ENCODE measurements at regions not wholly inside any gene's neighbourhood (a gene's known extent, or its start where the extent isn't known, plus 50 kb on each side); places are given as distances from the start of the nearest gene placed in this dataset.
"Not testable (repeated sequence)": the region's sequence is repeated elsewhere in the genome, so short reads cannot be mapped to it uniquely, and the experiment has no call there.

- no peak for DNase-seq (ENCODE audit: low spot score)
Measured at GRCh38 chr14:89065879-89066278, 241.4 kb downstream of the TTC8 start.

GRCh38 chr14:89067293-89067972 is 243.0 kb downstream of the TTC8 start:
- no peak for DNase-seq (ENCODE audit: low spot score)

DNA sequence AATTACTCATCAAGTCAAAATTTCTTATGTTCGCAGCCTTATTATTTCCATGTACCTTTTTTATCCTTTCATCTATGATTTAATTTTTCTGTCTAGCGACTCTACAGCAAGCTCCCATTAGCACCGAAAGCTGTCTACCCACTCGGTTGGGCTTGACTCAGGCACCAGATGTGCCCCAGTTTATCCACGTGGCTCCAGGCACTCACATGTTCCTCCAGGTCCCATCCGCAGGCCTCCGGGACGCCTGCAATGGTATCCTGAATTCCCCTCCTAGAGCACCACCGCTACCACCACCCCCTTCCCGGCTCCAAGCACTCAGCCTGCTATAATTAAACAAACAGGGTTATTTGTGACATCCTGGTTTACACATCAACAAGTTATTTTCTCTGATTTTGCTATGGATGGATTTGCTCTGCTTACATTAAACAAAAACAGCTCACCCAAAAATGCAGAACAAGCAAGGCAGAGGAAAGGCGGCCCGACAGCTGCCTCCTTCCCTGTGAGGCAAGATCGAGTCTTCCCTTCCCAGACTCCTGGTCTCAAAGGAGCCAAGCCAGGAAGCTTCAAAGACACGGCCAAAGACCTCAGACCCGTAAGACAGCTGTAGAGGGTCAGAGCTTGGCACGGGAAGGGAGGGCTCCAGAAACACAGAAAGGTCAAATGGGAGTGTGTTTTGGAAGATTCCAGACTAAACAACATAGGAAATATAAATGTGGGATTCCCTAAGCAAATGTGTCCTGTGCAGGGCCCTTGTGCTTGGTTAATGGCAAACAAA is 253.8 kb downstream of the TTC8 start:
- no peak for DNase-seq (ENCODE audit: low spot score)

DNA sequence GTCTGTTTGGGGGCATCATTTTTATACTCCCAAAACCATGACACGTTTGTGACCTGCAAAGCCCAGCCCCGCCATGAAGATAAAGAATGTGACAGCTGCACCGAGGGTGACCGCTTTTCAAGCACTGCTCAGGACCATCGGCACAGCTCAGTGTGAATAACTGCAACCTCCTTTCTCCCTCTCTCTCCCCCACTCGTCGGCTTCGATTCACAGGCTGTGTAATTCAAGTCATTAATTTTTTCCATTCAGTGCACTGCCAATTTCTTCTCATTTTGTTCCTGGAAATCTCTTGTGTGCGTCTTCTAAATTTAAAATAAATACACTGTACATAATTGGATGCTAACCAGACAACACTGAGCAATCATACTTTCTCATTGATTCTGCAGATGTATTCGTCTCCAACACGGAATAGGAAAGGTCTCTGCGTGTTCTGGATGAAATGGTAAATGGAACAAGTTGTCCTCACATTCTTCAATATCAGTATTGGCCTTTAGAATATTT is 260.8 kb downstream of the TTC8 start:
- DNase-seq (ENCODE audit: low spot score) = no peak

DNA sequence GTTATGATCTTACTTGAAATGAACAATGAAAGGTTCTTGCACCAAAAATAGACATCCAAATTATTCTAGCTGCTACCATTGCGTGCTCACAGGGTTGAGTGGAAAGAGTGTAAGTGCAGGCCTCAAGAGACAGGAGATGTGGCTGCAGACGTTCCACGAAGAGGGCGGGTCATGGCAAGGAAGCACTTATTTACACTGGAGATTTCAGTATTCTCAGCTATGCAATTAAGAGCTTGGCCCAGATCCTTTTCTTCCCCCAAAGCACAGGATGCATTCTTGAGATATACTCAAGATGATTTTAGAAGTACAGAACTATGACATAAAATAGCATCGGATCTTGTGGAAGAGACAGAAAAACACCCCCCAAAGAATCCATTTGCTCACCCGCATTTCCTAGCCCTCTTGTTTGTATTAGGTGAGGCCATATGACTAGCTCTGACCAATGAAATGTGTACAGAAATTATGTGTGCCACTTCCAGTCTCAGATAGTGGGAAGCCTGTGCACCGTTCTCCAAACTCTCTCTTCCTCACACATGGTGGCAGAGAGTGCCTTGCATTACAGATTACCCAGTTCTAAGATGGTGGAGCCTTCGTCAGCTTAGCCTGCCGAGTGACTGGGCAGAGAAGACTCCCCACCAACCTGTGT is 261.4 kb downstream of the TTC8 start:
- no peak for DNase-seq (ENCODE audit: low spot score)

- DNase-seq (ENCODE audit: low spot score) = no peak
Measured at GRCh38 chr14:89088530-89088929, 264.1 kb downstream of the TTC8 start.

GRCh38 chr14:89089330-89089729 is 264.9 kb downstream of the TTC8 start:
- no peak for DNase-seq (ENCODE audit: low spot score)

DNA sequence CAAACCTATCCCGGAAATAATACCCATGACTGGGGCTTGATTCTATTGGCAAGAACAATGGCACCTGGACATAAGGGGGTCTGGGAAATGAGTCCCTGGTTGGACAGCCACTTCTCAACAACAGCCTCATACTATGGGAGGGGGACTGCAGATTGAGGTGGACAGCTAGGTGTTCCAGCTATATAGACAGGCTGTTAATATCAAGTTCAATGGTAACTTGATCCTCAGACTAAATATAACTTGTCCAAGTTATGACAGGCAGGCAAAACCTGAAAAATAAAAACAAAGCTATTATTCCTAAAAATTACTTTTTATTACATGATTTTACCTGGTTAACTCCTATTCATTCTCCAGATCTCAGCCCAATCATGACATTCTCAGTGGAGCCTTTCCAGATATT is 267.3 kb downstream of the TTC8 start:
- DNase-seq (ENCODE audit: low spot score) = no peak

DNA sequence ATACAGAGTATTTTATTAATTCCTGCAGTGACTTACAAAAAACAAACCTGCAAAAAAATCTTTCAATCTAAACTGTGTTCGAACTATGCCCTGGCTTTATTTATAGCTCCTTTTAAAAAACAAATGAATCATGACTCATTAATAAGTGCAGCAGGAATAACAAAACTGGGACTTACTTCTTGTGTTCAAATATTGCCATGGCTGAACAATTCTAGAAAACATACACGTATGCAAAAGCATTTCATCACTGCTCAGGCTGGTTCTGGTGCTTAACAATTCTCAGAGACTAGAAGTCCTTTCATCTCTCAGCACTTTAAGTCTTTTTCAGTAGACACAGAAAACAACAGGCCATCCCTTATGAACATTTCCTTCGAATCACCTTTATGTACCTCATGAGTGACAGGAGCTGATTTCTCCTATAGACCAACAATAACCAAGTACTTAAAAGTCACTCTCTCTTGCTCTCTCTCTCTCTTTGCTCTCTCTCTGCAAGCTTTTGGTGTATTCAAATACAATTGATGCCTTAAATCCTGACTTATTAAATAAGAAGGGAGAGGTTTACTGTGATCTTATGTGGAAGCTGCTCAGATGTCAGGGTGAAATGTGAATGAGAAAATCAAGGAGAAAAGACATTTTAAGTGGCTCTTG is 268.8 kb downstream of the TTC8 start:
- no peak for DNase-seq (ENCODE audit: low spot score)

- DNase-seq (ENCODE audit: low spot score) = no peak
Measured at GRCh38 chr14:89095036-89095435, 270.6 kb downstream of the TTC8 start.

- no peak for DNase-seq (ENCODE audit: low spot score)
Measured at GRCh38 chr14:89096946-89097345, 272.5 kb downstream of the TTC8 start.

DNA sequence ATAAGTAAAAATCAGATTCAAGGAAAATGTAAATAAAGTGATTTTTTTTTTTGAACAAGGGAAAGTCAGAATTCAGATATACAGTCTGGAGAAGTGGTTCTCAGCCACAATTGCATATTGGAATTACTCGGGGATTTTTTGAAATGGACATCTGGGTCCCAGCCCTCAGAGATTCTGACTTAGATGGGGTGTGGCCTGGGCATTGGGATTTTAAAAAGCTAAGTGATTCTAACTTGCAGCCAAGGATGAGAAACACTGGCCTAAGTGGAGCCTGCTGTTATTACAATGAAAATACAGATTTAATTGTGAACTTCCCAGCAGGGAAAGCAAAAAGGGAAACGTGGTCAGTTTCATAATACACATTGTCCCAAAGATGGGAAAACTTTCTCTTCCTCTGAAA is 273.8 kb downstream of the TTC8 start:
- DNase-seq (ENCODE audit: low spot score) = no peak

- DNase-seq (ENCODE audit: low spot score) = not testable (repeated sequence)
Measured at GRCh38 chr14:89104171-89104817, 279.8 kb downstream of the TTC8 start.

DNA sequence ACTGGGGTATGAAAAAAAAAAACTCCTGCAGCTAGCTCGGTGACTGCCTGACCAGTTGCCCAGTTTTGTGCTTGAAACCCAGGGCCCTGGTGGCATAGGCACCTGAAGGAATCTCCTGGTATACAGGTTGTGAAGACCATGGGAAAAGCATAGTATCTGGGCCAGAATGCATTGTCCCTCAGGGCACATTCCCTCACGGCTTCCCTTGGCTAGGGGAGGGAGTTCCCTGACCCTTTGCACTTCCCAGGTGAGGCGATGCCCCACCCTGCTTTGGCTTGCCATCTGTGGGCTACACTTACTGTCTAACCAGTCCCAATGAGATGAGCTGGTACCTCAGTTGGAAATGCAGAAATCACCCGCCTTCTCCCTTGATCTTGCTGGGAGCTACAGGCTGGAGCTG is 280.4 kb downstream of the TTC8 start:
- not testable (repeated sequence) for DNase-seq (ENCODE audit: low spot score)
